Fibroblast of lung (primary cell): ENCODE measurements at regions not wholly inside any gene's neighbourhood (a gene's known extent, or its start where the extent isn't known, plus 50 kb on each side); places are given as distances from the start of the nearest gene placed in this dataset.

Experiments used
- DNase-seq, 2 donors: peaks; one replicate each; pipeline versions ENCODE4 v3.0.0 to v3.0.0-alpha.2; 2010; ENCODE audit warnings: low read depth in 2 of 2
- H2AFZ ChIP-seq: 2 replicates; pipeline ENCODE4 v1.5.1; 2012; ENCODE audit warnings: low read length, control low read depth, inconsistent platforms
- H3K27ac ChIP-seq: 2 replicates; pipeline ENCODE4 v1.5.1; 2011; ENCODE audit warnings: low read length, control low read depth; ENCODE audit not compliant: insufficient read depth
- H3K27me3 ChIP-seq: 2 replicates; pipeline ENCODE4 v1.5.1; 2011; ENCODE audit warnings: mild to moderate bottlenecking, low read length; ENCODE audit not compliant: control insufficient read depth, insufficient read depth
- H3K36me3 ChIP-seq: 2 replicates; pipeline ENCODE4 v1.5.1; 2011; ENCODE audit warnings: low read length; ENCODE audit not compliant: control insufficient read depth, insufficient read depth
- H3K4me1 ChIP-seq: 2 replicates; pipeline ENCODE4 v1.5.1; 2011; ENCODE audit warnings: low read length; ENCODE audit not compliant: control insufficient read depth, insufficient read depth; ENCODE audit errors: extremely low read depth
- H3K4me2 ChIP-seq: 2 replicates; pipeline ENCODE4 v1.5.1; 2011; ENCODE audit warnings: low read length, control low read depth; ENCODE audit not compliant: insufficient read depth; ENCODE audit errors: extremely low read depth
- H3K4me3 ChIP-seq, 4 experiments: fragments of 200-600 bp in 1 of 4; sonication (generic) in 1 of 4; replicated peaks in 1 of 4; 2 replicates each; pipeline ENCODE4 v1.5.1; 2011 to 2016; ENCODE audit warnings: low read length in 4 of 4, low read depth in 3 of 4, mild to moderate bottlenecking in 3 of 4, control low read depth in 2 of 4, inconsistent platforms in 1 of 4, mixed read lengths in 1 of 4; ENCODE audit not compliant: insufficient read depth in 1 of 4; ENCODE audit errors: control extremely low read depth in 1 of 4
- H3K79me2 ChIP-seq: 2 replicates; pipeline ENCODE4 v1.5.1; 2012; ENCODE audit warnings: mild to moderate bottlenecking, low read length, inconsistent platforms; ENCODE audit not compliant: control insufficient read depth, insufficient read depth
- H3K9ac ChIP-seq: 2 replicates; pipeline ENCODE4 v1.5.1; 2011; ENCODE audit warnings: mild to moderate bottlenecking, low read length, control low read depth; ENCODE audit not compliant: insufficient read depth
- H3K9me3 ChIP-seq: 2 replicates; pipeline ENCODE4 v1.5.1; 2012; ENCODE audit warnings: low read depth, low read length; ENCODE audit not compliant: control insufficient read depth, insufficient read depth
- H4K20me1 ChIP-seq: 2 replicates; pipeline ENCODE4 v1.5.1; 2011; ENCODE audit warnings: low read length; ENCODE audit not compliant: control insufficient read depth, insufficient read depth; ENCODE audit errors: extremely low read depth
- EZH2 ChIP-seq: IDR thresholded peaks from 2 replicates; pipeline ENCODE4 v1.5.1; 2012; ENCODE audit warnings: low read length, control low read depth, mild to moderate bottlenecking; ENCODE audit errors: missing control alignments
- TF ChIP-seq, protein P1 (sequence below), 2 donors: IDR thresholded peaks in 1 of 2; conservative IDR thresholded peaks in 1 of 2; 1 replicate in 1 of 2; 2 replicates in 1 of 2; pipeline ENCODE4 v1.5.1; 2011 to 2012; ENCODE audit warnings: low read length in 2 of 2, control low read depth in 1 of 2, inconsistent platforms in 1 of 2, low read depth in 1 of 2, mild to moderate bottlenecking in 1 of 2

DNA sequence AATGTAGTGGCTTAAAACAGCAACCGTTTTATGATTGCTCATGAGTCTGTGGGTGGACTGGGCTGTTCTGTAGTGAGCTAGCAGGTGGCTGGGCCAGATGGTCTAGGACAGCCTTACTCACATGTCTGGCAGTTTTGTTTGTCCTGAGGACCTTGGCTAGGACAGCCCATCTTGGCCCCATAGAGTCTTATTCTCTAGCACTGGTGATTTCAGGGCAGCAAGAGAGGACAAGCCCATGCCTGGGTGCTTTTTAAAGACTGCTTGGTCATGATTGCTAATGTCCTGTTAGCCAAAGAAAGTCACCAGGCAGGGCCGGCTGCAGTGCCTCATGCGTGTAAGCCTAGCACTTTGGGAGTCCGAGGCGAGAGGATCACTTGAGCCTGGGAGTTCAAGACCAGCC, 139.8 kb downstream of the KATNIP start:
- H4K20me1 ChIP-seq, result peaks cover 2% of the 10 kb centered on the region
- no peak overlapping the region for H3K9ac ChIP-seq
- no peaks in the 10 kb centered on the region for H3K79me2 ChIP-seq
- no peak overlapping the region for H3K27ac ChIP-seq
- H3K4me1 ChIP-seq, result peaks cover 5% of the 10 kb centered on the region
- peak in 1 of 2 donors; percentile 62 for DNase-seq
- H3K4me2 ChIP-seq, result no peak overlapping the region
- H3K27me3 ChIP-seq, result no peaks in the 10 kb centered on the region
- H3K36me3 ChIP-seq, result no peaks in the 10 kb centered on the region
- H3K4me3 ChIP-seq, result no peak overlapping the region
- H2AFZ ChIP-seq, result no peak overlapping the region
- no peaks in the 10 kb centered on the region for H3K9me3 ChIP-seq
- TF ChIP-seq, protein P1, sequence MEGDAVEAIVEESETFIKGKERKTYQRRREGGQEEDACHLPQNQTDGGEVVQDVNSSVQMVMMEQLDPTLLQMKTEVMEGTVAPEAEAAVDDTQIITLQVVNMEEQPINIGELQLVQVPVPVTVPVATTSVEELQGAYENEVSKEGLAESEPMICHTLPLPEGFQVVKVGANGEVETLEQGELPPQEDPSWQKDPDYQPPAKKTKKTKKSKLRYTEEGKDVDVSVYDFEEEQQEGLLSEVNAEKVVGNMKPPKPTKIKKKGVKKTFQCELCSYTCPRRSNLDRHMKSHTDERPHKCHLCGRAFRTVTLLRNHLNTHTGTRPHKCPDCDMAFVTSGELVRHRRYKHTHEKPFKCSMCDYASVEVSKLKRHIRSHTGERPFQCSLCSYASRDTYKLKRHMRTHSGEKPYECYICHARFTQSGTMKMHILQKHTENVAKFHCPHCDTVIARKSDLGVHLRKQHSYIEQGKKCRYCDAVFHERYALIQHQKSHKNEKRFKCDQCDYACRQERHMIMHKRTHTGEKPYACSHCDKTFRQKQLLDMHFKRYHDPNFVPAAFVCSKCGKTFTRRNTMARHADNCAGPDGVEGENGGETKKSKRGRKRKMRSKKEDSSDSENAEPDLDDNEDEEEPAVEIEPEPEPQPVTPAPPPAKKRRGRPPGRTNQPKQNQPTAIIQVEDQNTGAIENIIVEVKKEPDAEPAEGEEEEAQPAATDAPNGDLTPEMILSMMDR (conservative IDR thresholded peaks at IDR 0.05 in 1 of 2, IDR thresholded peaks at IDR 0.05 in 1 of 2; ENCODE audit: low read depth in 1 of 2, low read length in 2 of 2), result no peak
- TF ChIP-seq EZH2, result no peak

DNA sequence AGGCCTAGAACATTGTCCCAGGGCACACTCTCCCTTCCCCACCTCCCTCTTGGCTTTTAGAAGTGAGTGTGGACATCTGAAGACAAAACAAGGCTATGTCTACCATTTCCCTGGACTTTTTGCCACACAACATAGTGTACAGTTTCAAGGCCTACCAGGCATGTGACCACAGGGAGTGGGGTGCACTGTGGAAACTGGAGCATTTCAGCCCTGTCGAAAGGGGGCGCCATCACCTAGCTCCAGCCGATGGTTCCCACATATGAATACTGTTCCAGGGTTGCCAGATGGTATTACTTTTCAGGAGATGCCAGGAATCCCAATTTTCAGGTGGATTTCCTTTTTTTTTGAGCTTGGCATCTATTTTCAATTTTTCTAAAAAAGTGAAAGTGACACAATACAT, 140.7 kb downstream of the KATNIP start:
- no peaks in the 10 kb centered on the region for H3K27me3 ChIP-seq
- H3K4me3 ChIP-seq, result no peak overlapping the region
- no peaks in the 10 kb centered on the region for H3K79me2 ChIP-seq
- DNase-seq, result peak; percentile 11 to 14
- peaks cover 3% of the 10 kb centered on the region for H3K4me1 ChIP-seq
- H3K36me3 ChIP-seq, result no peaks in the 10 kb centered on the region
- peaks cover 2% of the 10 kb centered on the region for H4K20me1 ChIP-seq
- no peak overlapping the region for H2AFZ ChIP-seq
- TF ChIP-seq, protein P1 (conservative IDR thresholded peaks at IDR 0.05 in 1 of 2, IDR thresholded peaks at IDR 0.05 in 1 of 2; ENCODE audit: low read depth in 1 of 2, low read length in 2 of 2), result peak; percentile 32 to 47
- TF ChIP-seq EZH2, result no peak
- H3K4me2 ChIP-seq, result no peak overlapping the region
- H3K9me3 ChIP-seq, result no peaks in the 10 kb centered on the region
- no peak overlapping the region for H3K27ac ChIP-seq
- H3K9ac ChIP-seq, result no peak overlapping the region

DNA sequence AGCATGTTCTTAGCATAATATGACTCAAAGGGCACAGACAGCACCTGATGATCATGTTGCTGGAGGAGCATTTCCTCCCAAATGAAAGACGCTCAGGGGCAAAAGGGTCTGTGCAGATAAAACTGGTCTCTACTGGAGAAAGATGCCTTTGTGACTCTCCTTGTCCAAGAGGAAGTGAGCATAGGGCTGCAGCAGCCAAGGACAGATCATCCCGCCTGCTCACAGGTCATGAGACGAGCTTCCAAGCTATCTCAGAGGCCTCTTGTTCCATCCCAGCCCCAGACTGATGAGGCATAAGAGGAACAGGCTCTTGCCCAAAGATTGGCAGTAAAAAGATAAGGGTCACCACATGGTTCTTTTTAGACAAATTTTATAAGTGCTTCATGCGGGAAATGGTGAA, 141.8 kb downstream of the KATNIP start:
- Histone ChIP-seq H2AFZ (no peak overlapping the region), H3K9ac (no peak overlapping the region), H3K36me3 (no peaks in the 10 kb centered on the region), H3K4me2 (no peak overlapping the region), H3K4me1 (no peaks in the 10 kb centered on the region), H3K27me3 (no peaks in the 10 kb centered on the region), H3K79me2 (no peaks in the 10 kb centered on the region), H3K9me3 (no peaks in the 10 kb centered on the region), H3K4me3 (no peak overlapping the region), H4K20me1 (no peaks in the 10 kb centered on the region), H3K27ac (no peak overlapping the region)
- DNase-seq, result no peak
- TF ChIP-seq EZH2, result no peak
- TF ChIP-seq, protein P1 (conservative IDR thresholded peaks at IDR 0.05 in 1 of 2, IDR thresholded peaks at IDR 0.05 in 1 of 2; ENCODE audit: low read depth in 1 of 2, low read length in 2 of 2), result no peak
